WTC11 (cell line): ENCODE measurements at regions not wholly inside any gene's neighbourhood (a gene's known extent, or its start where the extent isn't known, plus 50 kb on each side); places are given as distances from the start of the nearest gene placed in this dataset.

ENCODE experiments used
- ATAC-seq: fragments of 200-7000 bp; cut with Tn5 transposase; 2 replicates; pipeline ENCODE4 v1.10.0; 2021; ENCODE audit warnings: mild to moderate bottlenecking, moderate library complexity
- CTCF ChIA-PET: fragments of 300-600 bp; sonication (Branson Sonifier 250); formaldehyde crosslinking; loops from one replicate; lab custom pipeline; 2021; ENCODE audit warnings: antibody characterized with exemption; lab: Charles Lee
- POLR2A ChIA-PET: fragments of 350-600 bp; sonication (Branson Sonifier 250); formaldehyde crosslinking; loops from one replicate; lab custom pipeline; 2021; ENCODE audit warnings: antibody characterized with exemption; lab: Charles Lee
- DNase-seq: peaks from one replicate; pipeline ENCODE4 v3.0.0; 2021; ENCODE audit warnings: low spot score
- H3K27ac Mint-ChIP-seq: 2 replicates; pipeline ENCODE4 v1.8.0; 2021; ENCODE audit warnings: mixed read lengths
- H3K27me3 Mint-ChIP-seq: 2 replicates; pipeline ENCODE4 v1.8.0; 2021; ENCODE audit warnings: low read depth, mild to moderate bottlenecking, moderate library complexity, mixed read lengths
- H3K36me3 Mint-ChIP-seq: 2 replicates; pipeline ENCODE4 v1.8.0; 2021; ENCODE audit warnings: mixed read lengths
- H3K4me1 Mint-ChIP-seq: 2 replicates; pipeline ENCODE4 v1.8.0; 2022; ENCODE audit warnings: mixed read lengths
- H3K4me3 Mint-ChIP-seq: 2 replicates; pipeline ENCODE4 v1.8.0; 2021; ENCODE audit warnings: mild to moderate bottlenecking, moderate library complexity, mixed read lengths
- H3K9me3 Mint-ChIP-seq: 2 replicates; pipeline ENCODE4 v1.8.0; 2021; ENCODE audit warnings: mixed read lengths
- CREM ChIP-seq: sonication (generic); formaldehyde crosslinking; IDR thresholded peaks from 2 replicates; pipeline ENCODE4 v1.8.1; 2022; ENCODE audit warnings: mild to moderate bottlenecking, missing genetic modification reagents, moderate library complexity
- FOXJ3 ChIP-seq: sonication (generic); formaldehyde crosslinking; IDR thresholded peaks from 2 replicates; pipeline ENCODE4 v1.9.0; 2021; ENCODE audit warnings: missing genetic modification reagents, mild to moderate bottlenecking, borderline replicate concordance
- GRHL2 ChIP-seq: fragments of 250-450 bp; sonication (Bioruptor Pico); IDR thresholded peaks from 2 replicates; pipeline ENCODE4 v1.8.0; 2022; ENCODE audit warnings: mild to moderate bottlenecking, moderate library complexity; ENCODE audit not compliant: insufficient replicate concordance, severe bottlenecking
- NR3C1 ChIP-seq: sonication (generic); formaldehyde crosslinking; conservative IDR thresholded peaks from 2 replicates; pipeline ENCODE4 v1.8.1; 2023; ENCODE audit warnings: low read depth, mild to moderate bottlenecking, missing genetic modification reagents
- SMAD3 ChIP-seq: sonication (generic); formaldehyde crosslinking; IDR thresholded peaks from 2 replicates; pipeline ENCODE4 v1.8.0; 2022; ENCODE audit warnings: missing genetic modification reagents, mild to moderate bottlenecking, borderline replicate concordance
- ZNF232 ChIP-seq: sonication (generic); formaldehyde crosslinking; IDR thresholded peaks from 2 replicates; pipeline ENCODE4 v1.8.0; 2022; ENCODE audit warnings: mild to moderate bottlenecking, missing genetic modification reagents
- TF ChIP-seq, protein P1 (sequence below): fragments of 250-450 bp; sonication (Bioruptor Pico); IDR thresholded peaks from 2 replicates; pipeline ENCODE4 v1.9.0; 2021; ENCODE audit warnings: moderate library complexity, mild to moderate bottlenecking, inconsistent platforms, borderline replicate concordance
- TF ChIP-seq, protein P2 (sequence below): sonication (generic); formaldehyde crosslinking; conservative IDR thresholded peaks from 2 replicates; pipeline ENCODE4 v1.8.1; 2023; ENCODE audit warnings: mild to moderate bottlenecking, low read depth, missing genetic modification reagents, moderate library complexity
- TF ChIP-seq, protein P3 (sequence below): sonication (generic); formaldehyde crosslinking; IDR thresholded peaks from 2 replicates; pipeline ENCODE4 v1.8.0; 2023; ENCODE audit warnings: mild to moderate bottlenecking, missing genetic modification reagents
- TF ChIP-seq, protein P4 (sequence below): fragments of 250-450 bp; sonication (Bioruptor Pico); IDR thresholded peaks from 2 replicates; pipeline ENCODE4 v1.9.0; 2021; ENCODE audit warnings: mild to moderate bottlenecking, borderline replicate concordance
- TF ChIP-seq, protein P5 (sequence below): sonication (generic); formaldehyde crosslinking; IDR thresholded peaks from 2 replicates; pipeline ENCODE4 v1.8.1; 2022; ENCODE audit warnings: mild to moderate bottlenecking, moderate library complexity, missing genetic modification reagents

DNA sequence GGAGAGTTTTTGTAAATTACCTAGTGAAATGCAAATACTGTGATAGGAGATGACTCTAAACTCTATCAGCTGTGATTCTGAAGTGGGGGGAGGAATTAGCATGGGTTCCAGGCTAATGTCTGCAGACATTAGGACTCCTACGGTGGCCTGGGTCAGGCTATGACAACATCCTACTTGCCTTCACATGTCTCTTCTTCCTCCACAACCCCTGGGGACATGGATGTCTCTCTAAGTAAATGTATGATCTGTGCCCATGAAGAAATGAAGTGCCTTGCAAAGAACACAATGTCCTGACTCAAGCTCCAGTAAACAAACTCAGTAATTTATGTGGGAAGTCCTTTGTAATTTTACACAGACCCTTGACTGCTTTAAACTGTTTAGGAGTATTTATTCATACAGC, 165.8 kb upstream of the EEF1E1 start:
- POLR2A ChIA-PET = no interaction called here
- Mint-ChIP-seq H3K27me3 (no peaks in the 10 kb centered on the region; the same call in 1 of the 2 replicates), H3K4me3 (no peak overlapping the region), H3K27ac (no peak overlapping the region), H3K4me1 (peaks cover 7% of the 10 kb centered on the region), H3K36me3 (no peaks in the 10 kb centered on the region), H3K9me3 (peaks cover 31% of the 10 kb centered on the region)
- no peak for TF ChIP-seq GRHL2 (CRISPR knock-in tag)
- TF ChIP-seq, protein P1, sequence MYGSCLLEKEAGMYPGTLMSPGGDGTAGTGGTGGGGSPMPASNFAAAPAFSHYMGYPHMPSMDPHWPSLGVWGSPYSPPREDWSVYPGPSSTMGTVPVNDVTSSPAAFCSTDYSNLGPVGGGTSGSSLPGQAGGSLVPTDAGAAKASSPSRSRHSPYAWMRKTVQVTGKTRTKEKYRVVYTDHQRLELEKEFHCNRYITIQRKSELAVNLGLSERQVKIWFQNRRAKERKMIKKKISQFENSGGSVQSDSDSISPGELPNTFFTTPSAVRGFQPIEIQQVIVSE (CRISPR knock-in tag) = no peak
- no peak for TF ChIP-seq FOXJ3 (CRISPR knock-in tag)
- no peak for TF ChIP-seq ZNF232 (CRISPR knock-in tag)
- TF ChIP-seq, protein P2, sequence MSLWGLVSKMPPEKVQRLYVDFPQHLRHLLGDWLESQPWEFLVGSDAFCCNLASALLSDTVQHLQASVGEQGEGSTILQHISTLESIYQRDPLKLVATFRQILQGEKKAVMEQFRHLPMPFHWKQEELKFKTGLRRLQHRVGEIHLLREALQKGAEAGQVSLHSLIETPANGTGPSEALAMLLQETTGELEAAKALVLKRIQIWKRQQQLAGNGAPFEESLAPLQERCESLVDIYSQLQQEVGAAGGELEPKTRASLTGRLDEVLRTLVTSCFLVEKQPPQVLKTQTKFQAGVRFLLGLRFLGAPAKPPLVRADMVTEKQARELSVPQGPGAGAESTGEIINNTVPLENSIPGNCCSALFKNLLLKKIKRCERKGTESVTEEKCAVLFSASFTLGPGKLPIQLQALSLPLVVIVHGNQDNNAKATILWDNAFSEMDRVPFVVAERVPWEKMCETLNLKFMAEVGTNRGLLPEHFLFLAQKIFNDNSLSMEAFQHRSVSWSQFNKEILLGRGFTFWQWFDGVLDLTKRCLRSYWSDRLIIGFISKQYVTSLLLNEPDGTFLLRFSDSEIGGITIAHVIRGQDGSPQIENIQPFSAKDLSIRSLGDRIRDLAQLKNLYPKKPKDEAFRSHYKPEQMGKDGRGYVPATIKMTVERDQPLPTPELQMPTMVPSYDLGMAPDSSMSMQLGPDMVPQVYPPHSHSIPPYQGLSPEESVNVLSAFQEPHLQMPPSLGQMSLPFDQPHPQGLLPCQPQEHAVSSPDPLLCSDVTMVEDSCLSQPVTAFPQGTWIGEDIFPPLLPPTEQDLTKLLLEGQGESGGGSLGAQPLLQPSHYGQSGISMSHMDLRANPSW (CRISPR knock-in tag) = no peak
- TF ChIP-seq SMAD3 (CRISPR knock-in tag) = no peak
- TF ChIP-seq NR3C1 = no peak
- TF ChIP-seq, protein P3, sequence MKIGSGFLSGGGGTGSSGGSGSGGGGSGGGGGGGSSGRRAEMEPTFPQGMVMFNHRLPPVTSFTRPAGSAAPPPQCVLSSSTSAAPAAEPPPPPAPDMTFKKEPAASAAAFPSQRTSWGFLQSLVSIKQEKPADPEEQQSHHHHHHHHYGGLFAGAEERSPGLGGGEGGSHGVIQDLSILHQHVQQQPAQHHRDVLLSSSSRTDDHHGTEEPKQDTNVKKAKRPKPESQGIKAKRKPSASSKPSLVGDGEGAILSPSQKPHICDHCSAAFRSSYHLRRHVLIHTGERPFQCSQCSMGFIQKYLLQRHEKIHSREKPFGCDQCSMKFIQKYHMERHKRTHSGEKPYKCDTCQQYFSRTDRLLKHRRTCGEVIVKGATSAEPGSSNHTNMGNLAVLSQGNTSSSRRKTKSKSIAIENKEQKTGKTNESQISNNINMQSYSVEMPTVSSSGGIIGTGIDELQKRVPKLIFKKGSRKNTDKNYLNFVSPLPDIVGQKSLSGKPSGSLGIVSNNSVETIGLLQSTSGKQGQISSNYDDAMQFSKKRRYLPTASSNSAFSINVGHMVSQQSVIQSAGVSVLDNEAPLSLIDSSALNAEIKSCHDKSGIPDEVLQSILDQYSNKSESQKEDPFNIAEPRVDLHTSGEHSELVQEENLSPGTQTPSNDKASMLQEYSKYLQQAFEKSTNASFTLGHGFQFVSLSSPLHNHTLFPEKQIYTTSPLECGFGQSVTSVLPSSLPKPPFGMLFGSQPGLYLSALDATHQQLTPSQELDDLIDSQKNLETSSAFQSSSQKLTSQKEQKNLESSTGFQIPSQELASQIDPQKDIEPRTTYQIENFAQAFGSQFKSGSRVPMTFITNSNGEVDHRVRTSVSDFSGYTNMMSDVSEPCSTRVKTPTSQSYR (CRISPR knock-in tag) = no peak
- ATAC-seq (no peak), DNase-seq (no peak)
- CTCF ChIA-PET = no interaction called here

DNA sequence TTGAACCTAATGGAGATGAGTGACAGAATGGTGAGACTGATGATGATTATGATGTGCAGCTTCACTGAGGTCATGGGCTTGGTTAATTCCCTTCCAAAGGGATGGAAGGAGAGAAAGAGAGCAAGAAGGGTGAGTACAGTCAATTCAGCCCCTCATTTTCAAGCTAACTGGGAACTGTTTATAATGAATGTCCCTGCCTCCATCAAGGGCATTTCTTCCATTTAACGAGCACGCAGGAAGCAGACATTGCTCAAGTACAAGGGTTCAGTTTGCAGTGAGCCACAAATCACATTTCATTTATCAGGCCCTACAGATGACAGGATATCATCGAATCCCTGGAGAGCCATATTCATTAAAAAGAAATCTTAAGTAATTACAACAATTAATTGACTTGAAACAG, 158.3 kb upstream of the EEF1E1 start:
- H3K36me3 Mint-ChIP-seq = no peaks in the 10 kb centered on the region
- no peak overlapping the region for H3K27ac Mint-ChIP-seq
- H3K4me1 Mint-ChIP-seq = no peaks in the 10 kb centered on the region
- no peaks in the 10 kb centered on the region for H3K9me3 Mint-ChIP-seq
- no peak for DNase-seq
- POLR2A ChIA-PET = no interaction called here
- H3K4me3 Mint-ChIP-seq = no peak overlapping the region
- no peak for ATAC-seq
- no peak for TF ChIP-seq CREM
- TF ChIP-seq, protein P4, sequence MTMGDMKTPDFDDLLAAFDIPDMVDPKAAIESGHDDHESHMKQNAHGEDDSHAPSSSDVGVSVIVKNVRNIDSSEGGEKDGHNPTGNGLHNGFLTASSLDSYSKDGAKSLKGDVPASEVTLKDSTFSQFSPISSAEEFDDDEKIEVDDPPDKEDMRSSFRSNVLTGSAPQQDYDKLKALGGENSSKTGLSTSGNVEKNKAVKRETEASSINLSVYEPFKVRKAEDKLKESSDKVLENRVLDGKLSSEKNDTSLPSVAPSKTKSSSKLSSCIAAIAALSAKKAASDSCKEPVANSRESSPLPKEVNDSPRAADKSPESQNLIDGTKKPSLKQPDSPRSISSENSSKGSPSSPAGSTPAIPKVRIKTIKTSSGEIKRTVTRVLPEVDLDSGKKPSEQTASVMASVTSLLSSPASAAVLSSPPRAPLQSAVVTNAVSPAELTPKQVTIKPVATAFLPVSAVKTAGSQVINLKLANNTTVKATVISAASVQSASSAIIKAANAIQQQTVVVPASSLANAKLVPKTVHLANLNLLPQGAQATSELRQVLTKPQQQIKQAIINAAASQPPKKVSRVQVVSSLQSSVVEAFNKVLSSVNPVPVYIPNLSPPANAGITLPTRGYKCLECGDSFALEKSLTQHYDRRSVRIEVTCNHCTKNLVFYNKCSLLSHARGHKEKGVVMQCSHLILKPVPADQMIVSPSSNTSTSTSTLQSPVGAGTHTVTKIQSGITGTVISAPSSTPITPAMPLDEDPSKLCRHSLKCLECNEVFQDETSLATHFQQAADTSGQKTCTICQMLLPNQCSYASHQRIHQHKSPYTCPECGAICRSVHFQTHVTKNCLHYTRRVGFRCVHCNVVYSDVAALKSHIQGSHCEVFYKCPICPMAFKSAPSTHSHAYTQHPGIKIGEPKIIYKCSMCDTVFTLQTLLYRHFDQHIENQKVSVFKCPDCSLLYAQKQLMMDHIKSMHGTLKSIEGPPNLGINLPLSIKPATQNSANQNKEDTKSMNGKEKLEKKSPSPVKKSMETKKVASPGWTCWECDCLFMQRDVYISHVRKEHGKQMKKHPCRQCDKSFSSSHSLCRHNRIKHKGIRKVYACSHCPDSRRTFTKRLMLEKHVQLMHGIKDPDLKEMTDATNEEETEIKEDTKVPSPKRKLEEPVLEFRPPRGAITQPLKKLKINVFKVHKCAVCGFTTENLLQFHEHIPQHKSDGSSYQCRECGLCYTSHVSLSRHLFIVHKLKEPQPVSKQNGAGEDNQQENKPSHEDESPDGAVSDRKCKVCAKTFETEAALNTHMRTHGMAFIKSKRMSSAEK (CRISPR knock-in tag) = no peak
- TF ChIP-seq, protein P5, sequence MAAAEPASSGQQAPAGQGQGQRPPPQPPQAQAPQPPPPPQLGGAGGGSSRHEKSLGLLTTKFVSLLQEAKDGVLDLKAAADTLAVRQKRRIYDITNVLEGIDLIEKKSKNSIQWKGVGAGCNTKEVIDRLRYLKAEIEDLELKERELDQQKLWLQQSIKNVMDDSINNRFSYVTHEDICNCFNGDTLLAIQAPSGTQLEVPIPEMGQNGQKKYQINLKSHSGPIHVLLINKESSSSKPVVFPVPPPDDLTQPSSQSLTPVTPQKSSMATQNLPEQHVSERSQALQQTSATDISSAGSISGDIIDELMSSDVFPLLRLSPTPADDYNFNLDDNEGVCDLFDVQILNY (CRISPR knock-in tag) = no peak
- TF ChIP-seq, all 79 proteins: peak for 0
- no peaks in the 10 kb centered on the region for H3K27me3 Mint-ChIP-seq
- CTCF ChIA-PET = no interaction called here
